HG02938 (cell line): ENCODE measurements at regions not wholly inside any gene's neighbourhood (a gene's known extent, or its start where the extent isn't known, plus 50 kb on each side); places are given as distances from the start of the nearest gene placed in this dataset.
"Not testable (repeated sequence)": the region's sequence is repeated elsewhere in the genome, so short reads cannot be mapped to it uniquely, and the experiment has no call there.

Experiments used
- ATAC-seq: cut with Tn5 transposase; IDR thresholded peaks from one replicate; pipeline ENCODE4 v1.9.1; 2021; ENCODE audit warnings: mild to moderate bottlenecking, moderate library complexity; ENCODE audit not compliant: unreplicated experiment

GRCh38 chr6:155584006-155584405, 128.4 kb upstream of the NOX3 start:
- no peak for ATAC-seq

DNA sequence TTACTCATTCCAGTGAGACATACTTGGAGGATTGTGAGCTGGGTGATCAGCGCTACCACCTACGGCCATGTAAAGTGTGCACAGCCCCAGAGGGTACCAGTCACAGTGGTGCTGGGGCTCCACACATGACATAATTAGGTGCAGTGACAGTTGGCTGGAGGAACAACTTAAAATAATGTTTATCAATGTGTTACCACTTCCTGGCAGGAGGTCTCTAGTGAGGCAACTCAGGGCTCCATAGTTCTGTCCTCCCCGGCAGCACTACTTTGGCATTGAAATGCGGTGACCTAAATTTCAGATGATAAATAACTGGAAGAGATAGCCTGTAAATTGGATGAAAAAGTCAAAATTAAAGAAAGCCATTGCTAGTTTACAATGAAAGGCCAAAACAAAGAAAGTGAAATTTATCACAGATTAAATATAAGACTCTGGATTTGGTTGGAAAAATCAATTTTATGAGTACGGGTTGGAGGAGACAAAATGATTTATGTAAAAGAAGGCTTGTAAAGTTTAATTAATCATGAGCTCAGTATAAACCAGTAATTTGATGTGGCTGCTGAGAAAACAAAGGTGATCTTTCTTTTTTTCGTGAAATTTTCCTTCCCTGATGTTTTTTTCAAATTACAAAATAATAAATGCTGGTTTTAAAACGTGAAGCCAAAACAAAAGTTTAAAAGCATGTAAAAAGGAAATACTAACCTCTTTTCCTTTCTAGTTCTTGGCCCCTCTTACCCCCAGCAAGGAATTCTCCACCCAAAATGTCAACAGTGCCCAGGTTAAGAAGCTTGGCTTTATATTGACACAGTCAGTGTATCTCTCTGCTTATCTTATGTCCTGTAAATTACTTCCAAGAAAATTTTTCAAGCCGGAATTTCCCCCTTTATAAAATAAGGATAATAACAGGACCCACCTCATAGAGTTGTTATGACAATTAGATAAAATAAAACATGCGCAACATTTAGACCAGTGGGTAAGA, 126.7 kb upstream of the NOX3 start:
- ATAC-seq = no peak

DNA sequence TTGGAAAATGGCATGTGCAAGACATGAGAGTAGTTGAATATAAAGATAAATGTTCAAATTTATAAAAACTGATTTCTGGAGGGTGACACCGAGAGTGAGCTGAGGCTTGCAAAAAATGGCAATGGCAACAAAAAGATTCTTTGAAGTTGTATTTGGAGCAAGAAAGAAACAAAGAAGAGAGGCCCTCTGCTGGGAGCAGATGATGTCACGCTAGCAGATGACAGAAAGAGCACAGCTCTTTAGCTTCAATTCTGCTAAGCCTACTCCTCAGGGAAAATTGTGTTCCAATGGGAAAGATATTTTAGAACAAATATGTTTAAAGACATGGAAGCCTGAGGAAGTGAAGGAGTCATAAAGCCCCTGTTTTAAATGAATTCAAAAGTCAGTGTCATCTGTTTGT, 125.3 kb upstream of the NOX3 start:
- ATAC-seq = no peak

DNA sequence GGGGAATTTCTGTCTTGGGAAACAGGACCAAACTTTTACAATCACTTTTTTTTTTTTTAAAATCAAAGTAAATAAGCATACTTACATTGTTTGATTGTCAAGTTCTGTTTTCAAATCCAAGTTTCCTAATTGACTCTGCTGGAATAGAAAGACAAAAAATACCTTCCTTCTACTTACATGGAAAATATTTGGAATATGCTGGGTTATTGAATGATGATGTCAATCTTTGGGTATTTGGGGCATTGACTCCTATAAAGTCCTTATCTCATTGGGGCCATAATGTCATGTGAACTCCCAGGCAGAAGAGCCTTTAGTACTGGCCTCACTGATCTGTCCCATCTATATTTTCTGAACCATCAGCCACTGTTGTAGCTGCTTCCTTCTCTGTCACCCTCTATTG, 122.6 kb upstream of the NOX3 start:
- ATAC-seq = no peak

- no peak for ATAC-seq
These were observed 106.3 kb upstream of the NOX3 start for GRCh38 chr6:155561966-155562364.

- ATAC-seq = no peak
These were observed 105.8 kb upstream of the NOX3 start for GRCh38 chr6:155561257-155561965.

GRCh38 chr6:155549928-155550327, 94.3 kb upstream of the NOX3 start:
- no peak for ATAC-seq

- ATAC-seq = no peak
These were observed 93.6 kb upstream of the NOX3 start for GRCh38 chr6:155549028-155549798.

GRCh38 chr6:155548576-155548975, 92.9 kb upstream of the NOX3 start:
- ATAC-seq = no peak

- ATAC-seq = no peak
These were observed 89.0 kb upstream of the NOX3 start for GRCh38 chr6:155544677-155545076.

DNA sequence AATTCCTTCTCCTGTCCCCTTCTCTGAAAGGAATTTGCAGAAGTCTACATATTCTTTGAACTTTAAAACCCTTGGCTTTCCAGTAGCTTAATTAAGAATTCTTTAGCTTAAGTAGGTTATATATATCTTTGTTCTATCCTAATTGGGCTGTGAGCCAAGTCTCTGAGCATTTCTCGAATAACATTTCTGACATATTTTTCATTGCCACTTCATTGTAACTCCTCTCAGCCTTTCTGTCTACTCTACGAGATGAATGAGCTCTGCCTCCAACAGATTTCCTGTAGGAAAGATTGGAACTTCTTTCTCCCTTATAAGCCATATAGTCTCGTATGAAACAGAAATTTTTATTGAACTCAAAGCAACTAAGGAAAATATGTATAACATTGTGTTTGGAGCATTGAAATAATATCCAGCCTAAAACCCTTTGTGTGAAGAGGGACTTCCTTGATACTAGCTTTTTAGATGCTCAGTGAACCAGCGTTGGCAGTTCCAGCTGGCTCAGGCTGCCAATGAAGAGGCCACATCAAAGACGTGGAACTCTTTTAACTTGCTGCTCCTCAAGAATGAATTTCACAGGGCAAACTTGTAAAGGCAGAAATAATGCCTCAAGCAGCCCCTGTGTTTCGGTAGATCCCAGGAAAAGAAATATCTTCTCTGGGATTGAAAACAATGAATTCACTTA, 87.7 kb upstream of the NOX3 start:
- no peak for ATAC-seq

GRCh38 chr6:155542036-155542435, 86.4 kb upstream of the NOX3 start:
- no peak for ATAC-seq

- no peak for ATAC-seq
These were observed 83.2 kb upstream of the NOX3 start for GRCh38 chr6:155538708-155539390.

GRCh38 chr6:155534678-155535077, 79.0 kb upstream of the NOX3 start:
- ATAC-seq = no peak

- peak; percentile 48 for ATAC-seq
These were observed 74.7 kb upstream of the NOX3 start for GRCh38 chr6:155530219-155530834.

GRCh38 chr6:155529814-155530213, 74.2 kb upstream of the NOX3 start:
- not testable (repeated sequence) for ATAC-seq

DNA sequence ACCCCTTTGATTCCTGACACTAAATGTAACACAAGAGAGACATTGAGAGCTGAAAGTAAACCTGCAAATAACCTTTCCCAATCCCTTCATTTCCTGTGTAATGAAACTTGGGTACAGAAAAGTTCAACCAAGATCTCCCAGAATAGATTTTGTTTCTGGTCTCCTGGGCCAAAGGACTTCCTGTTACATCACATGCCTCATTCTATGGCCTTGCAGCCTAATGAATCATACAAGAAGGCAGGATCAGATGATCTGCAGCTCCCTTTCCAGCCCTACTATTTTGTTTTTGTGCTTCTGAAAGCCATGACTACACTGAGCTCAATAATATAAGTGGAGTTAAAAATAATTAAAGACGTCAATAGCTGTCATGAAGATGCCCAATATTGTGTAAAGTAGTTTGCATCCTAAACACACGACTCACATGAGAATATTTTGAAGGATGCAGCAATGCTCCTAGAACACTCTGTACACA, 73.4 kb upstream of the NOX3 start:
- peak; percentile 60 for ATAC-seq

DNA sequence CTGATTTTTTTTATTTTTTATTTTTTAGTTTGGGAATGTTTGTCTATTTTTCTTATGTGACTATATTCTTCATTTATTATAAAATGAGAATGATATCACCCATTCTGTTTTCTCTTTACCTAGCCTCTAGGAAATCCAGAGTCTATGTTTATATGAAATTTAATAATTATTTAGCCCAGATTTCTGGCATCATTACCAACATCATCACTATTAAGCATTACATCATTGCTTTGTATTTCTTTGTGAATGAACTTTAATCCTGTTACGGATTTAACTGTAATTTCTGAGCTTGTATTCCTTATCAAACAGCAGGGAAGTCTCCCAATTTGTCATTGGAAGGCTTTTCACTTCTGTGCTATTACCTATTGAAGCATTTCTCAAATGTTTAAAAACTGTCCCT, 72.7 kb upstream of the NOX3 start:
- no peak for ATAC-seq

DNA sequence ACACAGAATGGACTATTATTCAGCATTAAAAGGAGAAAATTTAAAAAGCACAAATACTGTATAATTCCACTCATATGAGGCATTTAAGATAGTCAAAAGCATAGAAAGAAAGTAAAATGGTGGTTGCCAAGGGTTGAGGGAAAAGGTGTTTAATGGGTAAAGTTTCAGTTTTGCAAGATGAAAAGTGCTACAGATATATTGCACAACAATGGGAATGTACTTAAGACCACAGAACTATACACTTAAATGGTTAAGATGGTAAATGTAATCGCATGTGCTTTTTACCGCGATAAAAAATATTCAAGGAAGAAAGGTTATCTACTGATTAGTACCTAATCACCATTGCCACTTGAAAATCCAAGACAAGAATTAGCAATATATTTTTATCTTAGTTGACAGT, 71.8 kb upstream of the NOX3 start:
- ATAC-seq = no peak
